ENCODE measurements at regions not wholly inside any gene's neighbourhood (a gene's known extent, or its start where the extent isn't known, plus 50 kb on each side); places are given as distances from the start of the nearest gene placed in this dataset.
"Not testable (repeated sequence)": the region's sequence is repeated elsewhere in the genome, so short reads cannot be mapped to it uniquely, and the experiment has no call there.

DNA sequence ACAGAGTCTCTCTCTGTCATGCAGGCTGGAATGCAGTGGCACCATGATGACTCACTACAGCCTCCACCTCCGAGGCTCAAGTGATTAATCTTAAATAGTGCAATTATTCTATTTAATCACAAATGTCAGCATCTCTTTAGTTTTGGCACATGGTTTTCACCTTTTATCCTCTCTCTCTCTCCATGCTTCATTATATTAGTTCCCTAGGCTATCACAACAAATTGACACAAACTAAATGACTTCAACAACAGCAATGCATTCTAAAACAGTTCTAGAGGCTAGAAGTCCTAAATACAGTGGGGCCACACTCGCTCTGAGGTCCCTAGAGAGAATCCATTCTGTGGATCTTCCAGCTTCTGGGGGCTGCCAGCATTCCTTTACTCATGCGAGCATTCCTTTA is 178.2 kb upstream of the ZNG1F start:
- not testable (repeated sequence) for ATAC-seq, DNase-seq

GRCh38 chr9:41361790-41362189 is 172.7 kb upstream of the ZNG1F start:
- H3K4me3 ChIP-seq; ATAC-seq; H3K36me3 ChIP-seq (ENCODE audit: low read depth); H3K4me1 ChIP-seq (ENCODE audit: low read depth); DNase-seq; H3K9me3 ChIP-seq; intact Hi-C loops (cut with DNase I, micrococcal nuclease): not testable (repeated sequence)

More for the DNA sequence above, 178.2 kb upstream of the ZNG1F start:
- H3K36me3 ChIP-seq (ENCODE audit: low read depth); H3K4me3 ChIP-seq; H3K4me1 ChIP-seq (ENCODE audit: low read depth); intact Hi-C loops (cut with DNase I, micrococcal nuclease); H3K9me3 ChIP-seq: not testable (repeated sequence)

DNA sequence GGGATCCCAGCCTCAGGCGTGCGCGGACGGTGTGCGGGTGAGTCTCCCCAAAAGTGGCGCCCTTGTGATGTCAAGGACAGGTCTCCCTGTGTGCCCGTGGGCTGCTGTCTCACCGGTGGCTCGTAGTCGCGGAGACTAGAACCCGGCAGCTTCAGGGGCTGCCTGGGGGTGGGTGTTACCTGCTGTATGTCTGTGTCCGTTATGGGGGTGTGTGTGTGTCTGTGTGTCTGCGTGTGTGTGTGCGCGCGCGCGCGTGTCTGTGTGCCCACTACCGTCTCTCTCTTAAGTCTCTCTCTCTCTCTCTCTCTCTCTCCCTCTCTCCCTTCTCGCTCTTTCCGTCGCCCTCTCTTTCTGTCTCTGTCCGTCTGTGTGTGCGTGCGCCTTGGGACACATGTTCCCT is 170.0 kb upstream of the ZNG1F start:
- H3K9me3 ChIP-seq; H3K36me3 ChIP-seq (ENCODE audit: low read depth); intact Hi-C loops (cut with DNase I, micrococcal nuclease); H3K4me1 ChIP-seq (ENCODE audit: low read depth): not testable (repeated sequence)
- H3K4me3 ChIP-seq = peak overlapping the region; percentile 42
- DNase-seq = peak; percentile 38 to 76 (median 71)
- peak; percentile 72 for ATAC-seq

- intact Hi-C loops (cut with DNase I, micrococcal nuclease); H3K9me3 ChIP-seq; ATAC-seq; H3K36me3 ChIP-seq (ENCODE audit: low read depth); H3K4me1 ChIP-seq (ENCODE audit: low read depth): not testable (repeated sequence)
- peak overlapping the region; percentile 42 for H3K4me3 ChIP-seq
- DNase-seq = peak; percentile 84 to 95 (median 91)
Observed at GRCh38 chr9:41358682-41359081, 169.6 kb upstream of the ZNG1F start.

DNA sequence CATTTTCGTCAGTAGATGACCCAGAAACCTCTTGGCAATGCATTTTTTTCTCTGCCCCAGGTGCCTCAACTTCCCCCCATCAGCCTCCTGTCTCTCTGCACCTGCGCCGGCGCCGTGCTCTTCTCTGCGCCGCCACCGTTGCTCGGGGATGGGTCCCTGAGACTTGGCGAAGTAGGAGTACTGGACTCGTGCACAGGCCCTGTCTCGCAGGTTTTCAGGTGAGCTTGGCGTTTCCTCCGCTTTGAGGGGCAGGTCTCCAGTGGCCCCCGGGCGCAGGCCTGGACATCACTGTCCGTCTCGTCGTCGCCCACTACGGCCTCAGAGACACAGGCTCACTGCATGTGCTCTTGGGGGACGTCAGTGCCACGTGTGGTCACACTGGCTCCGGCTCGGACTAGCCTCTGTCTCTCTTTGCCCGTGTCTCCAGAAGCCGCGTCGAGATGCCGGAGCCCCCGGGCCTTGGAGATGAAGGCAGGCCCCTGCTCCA is 168.8 kb upstream of the ZNG1F start:
- intact Hi-C loops (cut with DNase I, micrococcal nuclease) = not testable (repeated sequence)

GRCh38 chr9:41357350-41357748 is 168.2 kb upstream of the ZNG1F start:
- H3K4me1 ChIP-seq (ENCODE audit: low read depth); ATAC-seq; H3K9me3 ChIP-seq; intact Hi-C loops (cut with DNase I, micrococcal nuclease); DNase-seq; H3K36me3 ChIP-seq (ENCODE audit: low read depth); H3K4me3 ChIP-seq: not testable (repeated sequence)

More for the DNA sequence above, 168.8 kb upstream of the ZNG1F start:
- not testable (repeated sequence) for H3K4me1 ChIP-seq (ENCODE audit: low read depth); ATAC-seq; H3K36me3 ChIP-seq (ENCODE audit: low read depth); H3K9me3 ChIP-seq
- peak; percentile 12 to 56 (median 51) for DNase-seq
- H3K4me3 ChIP-seq = peak overlapping the region; percentile 42

DNA sequence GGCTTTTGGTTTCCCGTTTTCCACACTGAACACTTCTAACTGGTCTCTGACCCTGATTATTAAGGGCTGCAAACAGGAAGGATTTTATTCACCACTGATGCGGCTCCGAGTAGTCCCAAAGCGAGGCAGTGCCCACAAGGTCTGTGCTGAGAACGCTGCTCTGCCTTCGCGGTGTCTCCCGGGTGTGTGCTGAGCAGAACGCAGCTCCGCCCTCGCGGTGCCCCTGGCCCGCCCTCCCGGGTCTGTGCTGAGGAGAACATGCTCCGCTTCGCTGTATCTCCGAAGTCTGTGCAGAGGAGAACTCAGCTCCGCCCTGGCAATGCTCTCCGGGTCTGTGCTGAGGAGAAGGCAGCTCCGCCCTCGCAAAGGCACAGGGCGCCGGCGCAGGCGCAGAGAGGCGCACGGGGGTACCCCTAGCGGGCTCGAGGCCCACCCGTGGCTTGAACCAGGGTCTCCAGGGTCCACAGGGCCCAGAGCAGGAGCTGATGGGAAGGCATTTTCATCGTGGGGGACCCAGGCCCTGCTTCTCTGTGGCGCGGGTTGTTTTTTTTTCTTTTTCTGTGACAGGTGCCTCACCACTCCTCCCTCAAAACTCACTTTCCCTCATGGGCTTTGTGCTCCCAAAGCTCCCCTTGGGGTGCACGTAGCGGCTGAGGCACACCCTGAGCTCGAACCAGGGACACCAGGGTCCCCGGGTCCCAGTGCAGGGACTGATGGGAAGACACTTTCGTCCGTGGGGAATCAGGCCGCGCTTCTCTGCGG is 167.7 kb upstream of the ZNG1F start:
- H3K4me1 ChIP-seq (ENCODE audit: low read depth); H3K9me3 ChIP-seq; intact Hi-C loops (cut with DNase I, micrococcal nuclease); H3K4me3 ChIP-seq; H3K36me3 ChIP-seq (ENCODE audit: low read depth): not testable (repeated sequence)
- DNase-seq (peak; percentile 84 to 95 (median 93)), ATAC-seq (peak; percentile 50)

DNA sequence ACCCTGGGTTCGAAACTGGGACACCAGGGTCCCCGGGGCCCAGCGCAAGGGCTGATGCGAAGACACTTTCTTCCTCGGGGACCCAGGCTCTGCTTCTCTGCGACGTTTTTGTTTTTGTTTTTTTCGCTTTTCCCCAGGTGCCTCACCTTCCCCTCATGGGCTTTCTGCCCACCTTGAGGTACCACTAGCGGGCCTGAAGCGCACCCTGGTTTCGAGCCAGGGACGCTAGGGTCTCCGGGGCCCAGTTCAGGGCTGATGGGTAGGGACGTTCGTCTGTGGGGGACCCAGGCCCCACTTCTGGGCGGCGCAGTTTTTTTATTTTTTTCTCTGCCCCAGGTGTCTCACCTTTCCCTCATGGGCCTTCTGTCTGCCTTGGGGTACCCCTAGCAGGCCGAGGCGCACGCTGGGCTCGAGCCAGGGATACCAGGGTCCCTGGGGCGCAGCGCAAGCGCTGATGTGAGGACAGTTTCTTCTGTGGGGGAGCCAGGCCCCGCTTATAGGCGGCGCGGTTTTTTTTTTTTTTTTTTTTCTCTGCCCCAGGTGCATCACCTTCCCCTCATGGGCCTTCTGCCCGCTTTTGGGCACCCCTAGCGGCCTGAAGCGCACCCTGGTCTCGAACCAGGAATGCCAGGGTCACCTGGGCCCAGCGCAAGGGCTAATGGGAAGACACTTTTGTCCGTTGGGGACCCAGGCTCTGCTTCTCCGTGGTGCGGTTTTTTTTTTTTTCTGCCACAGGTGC is 166.8 kb upstream of the ZNG1F start:
- H3K4me3 ChIP-seq; DNase-seq; ATAC-seq; H3K9me3 ChIP-seq; H3K4me1 ChIP-seq (ENCODE audit: low read depth); H3K36me3 ChIP-seq (ENCODE audit: low read depth); intact Hi-C loops (cut with DNase I, micrococcal nuclease): not testable (repeated sequence)

DNA sequence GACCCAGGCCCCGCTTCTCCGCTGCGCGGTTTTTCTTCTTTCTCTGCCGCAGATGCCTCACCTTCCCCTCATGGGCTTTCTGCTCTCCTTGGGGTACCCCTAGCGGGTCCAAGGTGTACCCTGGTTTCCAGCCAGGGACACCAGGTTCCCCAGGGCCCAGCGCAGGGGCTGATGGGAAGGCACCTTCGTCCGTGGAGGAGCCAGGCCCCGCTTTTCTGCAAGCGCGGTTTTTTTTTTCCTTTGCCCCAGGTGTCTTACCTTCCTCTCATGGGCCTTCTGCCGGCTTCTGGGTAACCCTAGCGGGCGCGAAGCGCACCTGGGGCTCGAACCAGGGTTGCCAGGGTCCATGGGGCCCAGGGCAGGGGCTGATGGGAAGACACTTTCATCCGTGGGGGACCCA is 165.9 kb upstream of the ZNG1F start:
- ATAC-seq; H3K4me3 ChIP-seq; H3K4me1 ChIP-seq (ENCODE audit: low read depth); H3K36me3 ChIP-seq (ENCODE audit: low read depth); intact Hi-C loops (cut with DNase I, micrococcal nuclease); H3K9me3 ChIP-seq: not testable (repeated sequence)
- peak; percentile 17 to 59 (median 51) for DNase-seq

DNA sequence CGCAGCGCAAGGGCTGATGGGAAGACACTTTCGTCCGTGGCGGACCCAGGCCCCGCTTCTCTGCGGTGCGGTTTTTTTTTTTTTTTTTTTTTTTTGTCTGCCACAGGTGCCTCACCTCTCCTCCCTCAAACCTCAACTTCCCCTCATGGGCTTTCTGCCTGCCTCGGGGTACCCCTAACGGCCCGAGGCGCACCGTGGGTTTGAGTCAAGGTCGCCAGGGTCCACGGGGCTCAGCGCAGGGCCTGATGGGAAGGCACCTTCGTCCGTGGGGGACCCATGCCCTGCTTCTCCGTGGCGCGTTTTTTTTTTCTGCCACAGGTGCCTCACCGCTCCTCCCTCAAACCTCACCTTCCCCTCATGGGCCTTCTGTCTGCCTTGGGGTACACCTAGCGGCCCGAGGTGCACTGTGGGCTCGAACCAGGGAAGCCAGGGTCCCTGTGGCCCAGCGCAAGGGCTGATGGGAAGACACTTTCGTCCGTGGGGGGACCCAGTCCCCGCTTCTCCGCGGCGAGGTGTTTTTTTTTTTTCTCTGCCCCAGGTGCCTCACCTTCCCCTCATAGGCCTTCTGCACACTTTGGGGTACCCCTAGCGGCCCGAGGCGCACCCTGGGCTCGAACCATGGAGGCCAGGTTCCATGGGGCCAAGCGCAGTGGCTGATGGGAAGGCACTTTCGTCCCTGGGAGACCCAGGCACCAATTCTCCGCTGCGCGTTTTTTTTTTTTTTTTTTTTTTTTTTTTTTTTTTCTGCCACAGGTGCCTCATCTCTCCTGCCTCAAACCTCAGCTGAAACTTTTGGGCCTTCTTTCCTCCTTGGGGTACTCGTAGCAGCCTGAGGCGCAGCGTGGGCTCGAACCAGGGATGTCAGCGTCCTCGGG is 165.2 kb upstream of the ZNG1F start:
- DNase-seq = peak in 2 of 3 donors; percentile 37 to 51
- H3K4me3 ChIP-seq; H3K4me1 ChIP-seq (ENCODE audit: low read depth); H3K36me3 ChIP-seq (ENCODE audit: low read depth); H3K9me3 ChIP-seq; ATAC-seq; intact Hi-C loops (cut with DNase I, micrococcal nuclease): not testable (repeated sequence)

DNA sequence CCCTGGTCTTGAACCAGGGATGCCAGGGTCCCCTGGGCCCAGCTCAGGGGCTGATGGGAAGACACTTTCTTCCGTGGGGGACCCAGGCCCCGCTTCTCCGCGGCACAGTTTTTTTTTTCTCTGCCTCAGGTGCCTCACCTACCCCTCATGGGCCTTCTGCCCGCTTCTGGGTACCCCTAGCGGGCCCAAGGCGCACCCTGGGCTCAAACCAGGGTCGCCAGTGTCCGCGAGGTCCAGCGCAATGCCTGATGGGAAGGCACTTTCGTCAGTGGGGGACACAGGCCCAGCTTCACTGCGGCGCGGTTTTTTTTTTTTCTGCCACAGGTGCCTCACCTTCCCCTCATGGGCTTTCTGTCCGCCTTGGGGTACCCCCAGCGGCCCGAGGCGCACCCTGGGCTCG is 163.9 kb upstream of the ZNG1F start:
- H3K9me3 ChIP-seq; ATAC-seq; DNase-seq; H3K4me1 ChIP-seq (ENCODE audit: low read depth); intact Hi-C loops (cut with DNase I, micrococcal nuclease); H3K36me3 ChIP-seq (ENCODE audit: low read depth); H3K4me3 ChIP-seq: not testable (repeated sequence)

DNA sequence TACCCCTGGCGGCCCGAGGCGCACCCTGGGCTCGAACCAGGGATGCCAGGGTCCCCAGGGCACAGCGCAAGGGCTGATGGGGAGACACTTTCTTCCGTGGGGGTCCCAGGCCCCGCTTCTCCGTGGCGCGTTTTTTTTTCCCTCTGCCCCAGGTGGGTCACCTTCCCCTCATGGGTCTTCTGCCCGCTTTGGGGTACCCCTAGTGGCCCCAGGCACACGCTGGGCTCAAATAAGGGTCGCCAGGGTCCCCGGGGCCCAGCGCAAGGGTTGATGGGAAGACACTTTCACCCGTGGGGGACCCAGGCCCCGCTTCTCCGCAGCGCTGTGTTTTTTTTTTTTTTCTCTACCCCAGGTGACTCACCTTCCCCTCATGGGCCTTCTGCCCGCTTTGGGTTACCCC is 163.3 kb upstream of the ZNG1F start:
- H3K9me3 ChIP-seq; H3K4me1 ChIP-seq (ENCODE audit: low read depth); H3K4me3 ChIP-seq; DNase-seq; H3K36me3 ChIP-seq (ENCODE audit: low read depth); intact Hi-C loops (cut with DNase I, micrococcal nuclease); ATAC-seq: not testable (repeated sequence)

- ATAC-seq; H3K36me3 ChIP-seq (ENCODE audit: low read depth); DNase-seq; H3K9me3 ChIP-seq; H3K4me3 ChIP-seq; intact Hi-C loops (cut with DNase I, micrococcal nuclease); H3K4me1 ChIP-seq (ENCODE audit: low read depth): not testable (repeated sequence)
Observed at GRCh38 chr9:41347893-41348292, 158.8 kb upstream of the ZNG1F start.

GRCh38 chr9:41332562-41332961 is 143.4 kb upstream of the ZNG1F start:
- ATAC-seq; H3K9me3 ChIP-seq; H3K4me1 ChIP-seq (ENCODE audit: low read depth); DNase-seq; H3K36me3 ChIP-seq (ENCODE audit: low read depth); intact Hi-C loops (cut with DNase I, micrococcal nuclease); H3K4me3 ChIP-seq: not testable (repeated sequence)

Measured in mucosa of descending colon (tissue), 3 donors.